ENCODE measurements at regions not wholly inside any gene's neighbourhood (a gene's known extent, or its start where the extent isn't known, plus 50 kb on each side); places are given as distances from the start of the nearest gene placed in this dataset.

DNA sequence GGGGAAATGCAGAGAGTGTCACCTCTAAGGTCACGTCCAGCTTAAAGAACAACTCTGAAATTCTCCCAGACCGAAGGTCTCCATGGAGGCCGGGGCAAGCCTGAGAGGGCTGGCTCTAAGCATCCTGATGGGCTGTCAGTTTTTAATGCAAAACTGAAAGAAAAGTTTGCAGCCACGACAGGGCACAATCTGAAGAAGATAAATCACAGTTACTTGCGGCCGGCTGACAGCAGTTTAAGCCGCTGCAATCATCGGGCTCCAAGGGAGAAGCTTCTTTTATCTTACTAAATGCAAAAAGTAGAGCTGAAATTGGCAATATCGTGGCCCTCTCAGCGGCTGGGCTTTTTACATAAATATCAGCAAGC lies 168.8 kb downstream of the CYLD start:
- TF ChIP-seq POLR2AphosphoS5 (IDR thresholded peaks at IDR 0.05) (no peak), POLR2A (IDR thresholded peaks at IDR 0.05) (no peak), EP300 (IDR thresholded peaks at IDR 0.05; ENCODE audit: low read depth) (no peak)
- TF ChIP-seq, protein P1, sequence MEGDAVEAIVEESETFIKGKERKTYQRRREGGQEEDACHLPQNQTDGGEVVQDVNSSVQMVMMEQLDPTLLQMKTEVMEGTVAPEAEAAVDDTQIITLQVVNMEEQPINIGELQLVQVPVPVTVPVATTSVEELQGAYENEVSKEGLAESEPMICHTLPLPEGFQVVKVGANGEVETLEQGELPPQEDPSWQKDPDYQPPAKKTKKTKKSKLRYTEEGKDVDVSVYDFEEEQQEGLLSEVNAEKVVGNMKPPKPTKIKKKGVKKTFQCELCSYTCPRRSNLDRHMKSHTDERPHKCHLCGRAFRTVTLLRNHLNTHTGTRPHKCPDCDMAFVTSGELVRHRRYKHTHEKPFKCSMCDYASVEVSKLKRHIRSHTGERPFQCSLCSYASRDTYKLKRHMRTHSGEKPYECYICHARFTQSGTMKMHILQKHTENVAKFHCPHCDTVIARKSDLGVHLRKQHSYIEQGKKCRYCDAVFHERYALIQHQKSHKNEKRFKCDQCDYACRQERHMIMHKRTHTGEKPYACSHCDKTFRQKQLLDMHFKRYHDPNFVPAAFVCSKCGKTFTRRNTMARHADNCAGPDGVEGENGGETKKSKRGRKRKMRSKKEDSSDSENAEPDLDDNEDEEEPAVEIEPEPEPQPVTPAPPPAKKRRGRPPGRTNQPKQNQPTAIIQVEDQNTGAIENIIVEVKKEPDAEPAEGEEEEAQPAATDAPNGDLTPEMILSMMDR (IDR thresholded peaks at IDR 0.05), result no peak
